D721Med (cell line): ENCODE measurements at regions not wholly inside any gene's neighbourhood (a gene's known extent, or its start where the extent isn't known, plus 50 kb on each side); places are given as distances from the start of the nearest gene placed in this dataset.
"Not testable (repeated sequence)": the region's sequence is repeated elsewhere in the genome, so short reads cannot be mapped to it uniquely, and the experiment has no call there.

ENCODE experiments used
- DNase-seq: peaks from one replicate; pipeline ENCODE4 v3.0.0; 2011; ENCODE audit warnings: low spot score; ENCODE audit not compliant: insufficient read length
- FAIRE-seq: peaks from 2 replicates; lab custom pipeline; 2011; peaks lifted over from hg19 to GRCh38; lab: Jason Lieb, UNC
- TF ChIP-seq, protein P1 (sequence below): IDR thresholded peaks from 2 replicates; pipeline ENCODE4 v1.5.1; 2012; ENCODE audit warnings: mild to moderate bottlenecking, control low read depth; ENCODE audit not compliant: insufficient read depth; ENCODE audit errors: missing control alignments

DNA sequence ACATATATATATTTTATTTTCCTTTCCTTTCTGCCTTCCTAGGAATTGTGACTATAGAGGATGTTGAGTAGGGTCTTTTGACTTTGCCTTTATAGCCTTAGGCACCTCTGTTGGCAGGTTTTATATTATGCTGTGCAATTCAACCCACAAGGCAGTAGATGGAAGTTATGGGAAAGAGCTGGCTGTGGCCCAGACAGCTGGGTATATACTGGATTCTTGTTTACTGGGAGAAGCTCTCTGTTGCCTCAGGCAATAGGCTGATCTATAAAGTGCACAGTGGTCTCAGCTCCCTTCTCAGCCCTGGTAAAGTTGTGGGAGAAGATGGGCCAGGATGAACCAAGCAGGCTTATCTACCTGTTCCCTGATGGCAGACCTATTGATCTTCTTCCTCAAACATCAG, 342.0 kb downstream of the GBA3 start:
- TF ChIP-seq, protein P1, sequence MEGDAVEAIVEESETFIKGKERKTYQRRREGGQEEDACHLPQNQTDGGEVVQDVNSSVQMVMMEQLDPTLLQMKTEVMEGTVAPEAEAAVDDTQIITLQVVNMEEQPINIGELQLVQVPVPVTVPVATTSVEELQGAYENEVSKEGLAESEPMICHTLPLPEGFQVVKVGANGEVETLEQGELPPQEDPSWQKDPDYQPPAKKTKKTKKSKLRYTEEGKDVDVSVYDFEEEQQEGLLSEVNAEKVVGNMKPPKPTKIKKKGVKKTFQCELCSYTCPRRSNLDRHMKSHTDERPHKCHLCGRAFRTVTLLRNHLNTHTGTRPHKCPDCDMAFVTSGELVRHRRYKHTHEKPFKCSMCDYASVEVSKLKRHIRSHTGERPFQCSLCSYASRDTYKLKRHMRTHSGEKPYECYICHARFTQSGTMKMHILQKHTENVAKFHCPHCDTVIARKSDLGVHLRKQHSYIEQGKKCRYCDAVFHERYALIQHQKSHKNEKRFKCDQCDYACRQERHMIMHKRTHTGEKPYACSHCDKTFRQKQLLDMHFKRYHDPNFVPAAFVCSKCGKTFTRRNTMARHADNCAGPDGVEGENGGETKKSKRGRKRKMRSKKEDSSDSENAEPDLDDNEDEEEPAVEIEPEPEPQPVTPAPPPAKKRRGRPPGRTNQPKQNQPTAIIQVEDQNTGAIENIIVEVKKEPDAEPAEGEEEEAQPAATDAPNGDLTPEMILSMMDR, result no peak
- FAIRE-seq (no peak), DNase-seq (no peak)

DNA sequence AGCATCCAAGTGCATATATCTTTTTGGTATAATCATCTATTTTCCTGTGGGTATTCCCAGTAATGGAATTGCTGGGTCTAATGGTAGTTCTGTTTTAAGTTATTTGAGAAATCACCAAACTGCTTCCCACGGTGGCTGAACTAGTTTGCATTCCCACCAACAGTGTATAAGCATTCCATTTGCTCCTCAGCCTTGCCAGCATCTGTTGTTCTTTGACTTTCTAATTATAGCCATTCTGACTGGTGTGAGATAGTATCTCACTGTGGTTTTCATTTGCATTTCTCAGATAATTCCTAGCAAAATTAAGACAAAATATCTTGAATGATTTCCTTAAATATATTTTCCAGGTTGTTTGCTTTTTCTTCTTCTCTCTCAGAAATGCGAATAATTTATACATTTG, 341.1 kb downstream of the GBA3 start:
- TF ChIP-seq, protein P1, result no peak
- FAIRE-seq (no peak), DNase-seq (no peak)

DNA sequence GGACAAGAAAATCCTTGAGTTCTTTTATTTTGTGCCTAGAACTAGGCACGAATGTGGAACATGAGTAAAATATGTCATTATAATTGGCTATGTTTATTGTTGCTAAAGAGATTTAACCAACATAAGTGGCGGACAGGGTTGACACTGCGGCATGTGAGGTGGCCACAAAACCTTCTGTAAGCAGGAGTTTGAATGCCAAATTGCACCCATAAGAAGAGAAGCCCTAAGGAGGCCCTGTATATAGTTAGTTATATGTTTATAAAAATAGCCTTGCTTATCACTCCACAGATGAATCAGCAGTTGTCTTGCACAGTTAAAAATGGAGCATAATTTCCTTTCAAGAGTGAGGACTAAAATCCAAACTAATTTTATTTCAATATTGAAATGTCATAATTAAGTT, 336.1 kb downstream of the GBA3 start:
- TF ChIP-seq, protein P1, result no peak
- FAIRE-seq (no peak), DNase-seq (no peak)

DNA sequence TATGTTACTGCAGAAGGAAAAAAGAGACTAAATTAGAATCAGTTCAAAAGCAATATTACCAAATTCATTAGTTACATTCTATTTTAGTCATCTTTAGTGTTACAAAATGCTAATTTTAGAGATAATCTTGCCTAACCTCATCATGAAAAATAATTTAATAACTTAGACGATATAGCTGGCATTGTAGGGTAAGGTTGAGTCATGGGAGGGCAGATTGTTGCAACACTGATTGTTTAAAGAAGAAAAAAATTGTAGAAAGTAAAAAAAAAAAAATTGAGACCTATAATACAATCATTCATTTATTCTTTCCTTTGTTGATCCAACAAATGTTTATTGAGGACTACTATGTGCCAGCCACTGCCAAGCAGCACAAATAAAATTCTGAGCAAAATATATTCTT, 330.9 kb downstream of the GBA3 start:
- FAIRE-seq, result no peak

DNA sequence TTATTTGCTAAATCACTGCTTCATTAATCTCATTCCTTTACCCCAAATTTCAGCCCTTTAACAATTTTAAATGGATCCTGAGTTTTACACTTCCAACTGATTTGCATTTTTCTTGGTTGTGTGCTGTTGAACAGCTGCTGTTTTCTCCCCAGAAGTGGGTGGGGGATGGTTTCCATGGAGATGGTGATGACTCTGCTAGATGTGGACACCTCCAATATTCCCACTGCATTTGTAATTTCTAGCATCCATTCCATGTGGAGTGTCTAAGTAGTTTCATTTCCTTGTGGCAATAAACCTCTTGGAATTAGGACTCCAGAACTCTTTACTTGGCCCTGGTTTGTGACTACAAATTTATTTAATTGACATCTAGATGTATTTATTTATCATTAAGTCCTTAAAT, 330.4 kb downstream of the GBA3 start:
- DNase-seq, result no peak
- TF ChIP-seq, protein P1, result no peak
- no peak for FAIRE-seq

More for the DNA sequence above, 330.9 kb downstream of the GBA3 start:
- DNase-seq, result no peak
- TF ChIP-seq, protein P1, result no peak

DNA sequence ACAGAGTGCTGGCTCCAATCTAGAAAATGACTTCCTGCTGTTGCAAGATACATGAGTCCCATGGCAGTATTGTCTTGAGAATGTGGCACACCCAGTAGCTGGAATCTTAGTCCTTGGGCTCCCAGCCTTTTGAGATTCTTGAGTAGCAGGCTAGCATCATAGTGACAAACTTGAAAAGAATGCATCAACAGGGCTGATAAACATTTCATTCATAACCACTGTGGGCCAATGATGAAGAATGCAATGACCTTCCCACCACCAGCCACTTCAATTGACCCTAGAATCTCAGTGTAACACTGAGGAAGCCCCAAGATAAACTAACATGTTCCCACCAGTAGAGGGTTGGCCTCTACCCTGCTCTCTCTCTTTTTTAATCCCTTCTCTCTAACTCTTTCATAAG, 329.3 kb downstream of the GBA3 start:
- DNase-seq (no peak), FAIRE-seq (no peak)
- TF ChIP-seq, protein P1, result no peak

DNA sequence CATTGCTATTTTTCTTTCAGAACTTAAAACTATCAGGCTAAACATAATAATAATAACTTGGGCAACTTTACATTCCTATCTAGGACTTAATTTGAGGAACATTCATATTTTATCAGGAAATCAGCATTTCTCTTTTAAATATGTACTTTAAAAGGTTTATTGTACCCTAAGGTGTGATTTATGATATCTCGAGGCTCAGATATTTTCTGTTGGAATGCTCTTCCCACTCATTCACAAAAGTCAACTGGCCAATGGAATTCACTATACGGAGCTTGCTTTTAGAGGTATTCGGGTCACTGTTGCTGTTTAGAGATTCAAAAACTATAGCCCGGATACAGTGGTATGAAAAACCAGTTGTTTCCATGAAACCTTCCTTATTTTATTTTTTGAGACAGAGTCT, 328.3 kb downstream of the GBA3 start:
- TF ChIP-seq, protein P1, result no peak
- DNase-seq (no peak), FAIRE-seq (no peak)

DNA sequence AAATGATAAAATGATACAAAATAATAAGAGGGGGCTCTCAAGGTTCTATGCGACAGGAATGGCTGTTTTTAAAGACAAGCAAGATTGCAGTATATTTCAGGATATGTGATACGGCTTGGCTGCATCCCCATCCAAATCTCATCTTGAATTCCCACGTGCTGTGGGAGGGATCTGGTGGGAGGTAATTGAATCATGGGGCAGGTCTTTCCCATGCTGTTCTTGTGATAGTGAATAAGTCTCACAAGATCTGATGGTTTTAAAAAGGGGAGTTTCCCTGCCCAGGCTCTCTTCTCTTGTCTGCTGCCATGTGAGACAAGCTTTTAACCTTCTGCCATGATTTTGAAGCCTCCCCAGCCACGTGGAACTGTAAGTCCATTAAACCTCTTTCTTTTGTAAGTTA, 327.7 kb downstream of the GBA3 start:
- DNase-seq, FAIRE-seq: not testable (repeated sequence)
